ENCODE measurements at regions not wholly inside any gene's neighbourhood (a gene's known extent, or its start where the extent isn't known, plus 50 kb on each side); places are given as distances from the start of the nearest gene placed in this dataset.

DNA sequence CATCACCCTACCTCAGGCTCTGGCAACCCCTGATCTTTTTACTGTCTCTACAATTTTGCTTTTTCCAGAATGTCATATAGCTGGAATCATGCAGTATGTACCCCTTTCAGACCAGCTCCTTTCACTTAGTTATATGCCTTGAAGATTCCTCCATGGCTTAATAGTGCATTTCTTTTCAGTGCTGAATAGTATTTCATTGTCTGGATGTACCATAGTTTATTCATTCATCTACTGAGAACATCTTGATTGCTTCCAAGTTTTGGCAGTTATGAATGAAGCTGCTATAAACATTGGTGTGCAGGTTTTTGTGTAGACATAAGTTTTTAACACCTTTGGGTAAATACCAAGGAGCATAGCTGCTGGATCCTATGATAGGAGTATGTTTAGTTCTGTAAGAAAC is 50.8 kb upstream of the ANP32A start:
- no peak for DNase-seq

DNA sequence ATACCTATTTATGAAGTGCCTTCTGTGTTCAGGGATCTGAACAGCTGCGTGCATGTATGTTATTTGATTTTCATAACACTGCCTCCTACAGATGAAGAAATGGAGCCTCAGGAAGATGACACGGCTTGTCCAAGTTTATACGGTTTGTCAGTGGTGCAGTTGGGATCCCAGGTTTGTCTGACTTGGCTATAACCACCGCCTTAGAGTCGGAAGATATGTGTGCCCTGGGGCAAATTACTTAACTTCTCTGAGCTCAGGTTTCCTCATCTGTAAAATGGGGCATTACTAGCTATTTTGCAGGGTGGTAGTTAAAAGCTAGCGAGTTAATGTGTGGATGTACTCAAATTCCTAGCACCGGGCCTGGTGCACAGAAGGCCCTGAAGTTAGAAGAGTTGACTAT is 54.1 kb upstream of the ANP32A start:
- DNase-seq = no peak

DNA sequence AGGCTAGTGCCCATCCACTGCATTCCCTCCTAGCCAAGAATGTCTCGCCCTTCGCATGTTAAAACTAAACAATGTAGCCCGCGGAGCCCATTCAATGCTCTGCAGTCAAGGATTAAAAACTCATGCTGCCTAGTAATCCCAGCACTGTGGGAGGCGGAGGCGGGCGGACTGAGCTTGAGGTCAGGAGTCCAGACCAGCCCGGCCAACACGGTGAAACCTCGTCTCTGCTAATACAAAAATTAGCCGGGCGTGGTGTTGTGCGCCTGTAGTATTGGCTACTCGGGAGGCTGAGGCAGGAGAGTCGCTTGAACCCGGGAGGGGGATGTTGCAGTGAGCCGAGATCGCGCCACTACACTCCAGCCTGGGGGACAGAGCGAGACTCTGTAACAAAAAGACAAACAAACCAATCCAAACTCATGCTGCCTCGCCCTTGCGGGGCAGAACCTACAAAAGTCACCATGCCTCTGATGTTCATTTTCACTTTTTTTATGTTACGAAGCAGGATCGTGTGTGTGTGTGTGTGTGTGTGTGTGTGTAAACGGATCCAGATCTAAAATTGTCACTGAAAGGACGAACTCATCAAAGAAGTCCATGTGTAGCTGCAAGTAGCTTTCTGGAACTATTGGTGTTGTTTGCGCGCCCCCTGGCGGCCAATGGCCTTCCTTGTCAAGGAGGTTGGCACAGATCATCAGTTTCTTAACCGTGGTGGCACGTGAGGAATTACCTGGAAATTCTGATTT is 54.8 kb upstream of the SPESP1 start:
- DNase-seq = peak; percentile 92

DNA sequence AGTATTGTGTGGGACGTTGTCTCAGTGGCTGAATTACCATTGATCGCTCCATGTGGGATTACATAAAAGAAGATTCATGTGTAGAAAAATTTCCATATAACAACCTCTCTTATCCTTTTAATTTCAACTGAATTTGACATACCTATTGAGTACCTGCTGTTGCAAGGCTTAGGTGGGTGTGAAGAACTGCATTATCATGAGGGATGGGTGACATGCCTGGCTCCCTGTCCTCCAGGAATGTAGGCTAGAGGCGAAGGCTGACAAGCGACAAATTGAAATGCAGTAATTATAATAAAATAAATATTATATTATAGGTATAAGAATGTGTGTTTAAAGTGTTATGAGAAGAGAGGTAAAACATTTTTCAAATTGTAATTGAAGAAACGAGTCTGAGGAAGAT is 52.7 kb upstream of the SPESP1 start:
- DNase-seq = no peak

DNA sequence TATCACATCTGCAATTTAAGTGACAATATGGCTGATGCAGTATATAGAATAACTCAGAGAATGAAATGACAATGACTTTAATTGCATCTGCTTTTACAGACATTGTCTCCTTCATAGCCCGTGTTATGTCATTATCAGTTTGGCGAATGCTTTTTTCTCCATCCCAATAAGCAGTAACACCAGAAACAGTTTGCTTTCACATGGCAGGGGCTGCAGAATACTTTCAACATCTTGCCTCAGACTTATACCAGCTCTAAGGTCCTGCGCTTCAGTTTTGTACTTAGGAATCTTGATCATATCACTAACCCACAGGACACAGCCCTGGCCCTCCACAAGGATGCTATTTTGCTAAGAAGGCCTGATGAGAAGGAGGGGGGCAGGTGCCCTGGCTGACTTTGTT is 49.9 kb upstream of the SPESP1 start:
- DNase-seq = no peak
